NB4 (cell line): ENCODE measurements at regions not wholly inside any gene's neighbourhood (a gene's known extent, or its start where the extent isn't known, plus 50 kb on each side); places are given as distances from the start of the nearest gene placed in this dataset.
A peak's percentile ranks its signal among the peaks of the same experiment; 100 is the strongest.

ENCODE experiments used
- DNase-seq: peaks from one replicate; pipeline ENCODE4 v3.0.0; 2010; ENCODE audit warnings: low read depth
- H3K4me3 ChIP-seq: one replicate; pipeline ENCODE4 v1.5.1; 2011; ENCODE audit warnings: mild to moderate bottlenecking, low read depth, low read length, moderate library complexity
- MYC ChIP-seq: IDR thresholded peaks from 2 replicates; pipeline ENCODE4 v1.6.1; 2011; ENCODE audit warnings: low read depth, low read length
- POLR2A ChIP-seq: IDR thresholded peaks from 2 replicates; pipeline ENCODE4 v1.6.1; 2011; ENCODE audit warnings: mild to moderate bottlenecking; ENCODE audit not compliant: insufficient read length; ENCODE audit errors: extremely low read depth
- TF ChIP-seq, protein P1 (sequence below): IDR thresholded peaks from one replicate; pipeline ENCODE4 v1.5.1; 2012; ENCODE audit warnings: low read depth, low read length
- TF ChIP-seq, protein P2 (sequence below): IDR thresholded peaks from 2 replicates; pipeline ENCODE4 v1.6.1; 2011; ENCODE audit warnings: low read depth, low read length

DNA sequence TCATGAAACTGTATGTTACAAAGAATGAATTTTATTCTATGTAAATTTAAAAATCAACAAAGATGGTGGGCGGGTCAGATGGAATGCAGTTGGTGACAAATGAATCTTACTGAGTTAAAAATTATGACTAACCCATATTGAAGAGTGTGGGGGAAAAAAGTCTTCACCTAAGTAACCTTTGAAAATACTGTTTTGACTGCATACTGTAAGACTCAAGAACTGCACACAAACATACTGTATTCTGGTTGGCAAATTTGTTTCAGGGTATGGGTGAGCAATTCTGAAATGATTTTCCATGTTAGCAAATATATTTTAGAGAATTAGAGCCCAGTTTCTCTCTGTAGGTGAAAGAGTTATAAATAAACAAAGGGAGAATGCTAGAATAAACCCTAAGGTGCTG, 153.7 kb upstream of the KCNJ18 start:
- DNase-seq: no peak
- TF ChIP-seq MYC: no peak
- TF ChIP-seq, protein P1, sequence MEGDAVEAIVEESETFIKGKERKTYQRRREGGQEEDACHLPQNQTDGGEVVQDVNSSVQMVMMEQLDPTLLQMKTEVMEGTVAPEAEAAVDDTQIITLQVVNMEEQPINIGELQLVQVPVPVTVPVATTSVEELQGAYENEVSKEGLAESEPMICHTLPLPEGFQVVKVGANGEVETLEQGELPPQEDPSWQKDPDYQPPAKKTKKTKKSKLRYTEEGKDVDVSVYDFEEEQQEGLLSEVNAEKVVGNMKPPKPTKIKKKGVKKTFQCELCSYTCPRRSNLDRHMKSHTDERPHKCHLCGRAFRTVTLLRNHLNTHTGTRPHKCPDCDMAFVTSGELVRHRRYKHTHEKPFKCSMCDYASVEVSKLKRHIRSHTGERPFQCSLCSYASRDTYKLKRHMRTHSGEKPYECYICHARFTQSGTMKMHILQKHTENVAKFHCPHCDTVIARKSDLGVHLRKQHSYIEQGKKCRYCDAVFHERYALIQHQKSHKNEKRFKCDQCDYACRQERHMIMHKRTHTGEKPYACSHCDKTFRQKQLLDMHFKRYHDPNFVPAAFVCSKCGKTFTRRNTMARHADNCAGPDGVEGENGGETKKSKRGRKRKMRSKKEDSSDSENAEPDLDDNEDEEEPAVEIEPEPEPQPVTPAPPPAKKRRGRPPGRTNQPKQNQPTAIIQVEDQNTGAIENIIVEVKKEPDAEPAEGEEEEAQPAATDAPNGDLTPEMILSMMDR: no peak
- TF ChIP-seq, protein P2, sequence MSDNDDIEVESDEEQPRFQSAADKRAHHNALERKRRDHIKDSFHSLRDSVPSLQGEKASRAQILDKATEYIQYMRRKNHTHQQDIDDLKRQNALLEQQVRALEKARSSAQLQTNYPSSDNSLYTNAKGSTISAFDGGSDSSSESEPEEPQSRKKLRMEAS: no peak
- TF ChIP-seq POLR2A: no peak
- no peak overlapping the region for H3K4me3 ChIP-seq

DNA sequence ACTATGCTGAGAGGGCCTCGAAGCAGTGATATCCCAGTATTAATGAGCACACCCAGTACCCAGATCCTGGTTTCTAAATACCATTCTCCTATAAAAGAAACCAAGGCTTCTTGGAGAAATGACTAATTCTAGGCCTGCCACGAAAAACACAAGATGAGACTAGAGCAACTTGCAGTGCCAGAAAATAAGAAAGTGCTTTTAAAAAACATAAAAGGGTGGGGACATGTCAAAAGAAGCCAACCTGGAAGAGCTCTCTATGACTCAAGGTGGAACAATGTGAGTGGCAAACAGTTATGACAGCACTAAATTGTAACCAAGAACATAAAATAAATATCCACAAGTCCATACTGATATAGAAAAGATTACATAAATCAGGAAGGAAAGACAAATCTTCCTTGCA, 153.2 kb upstream of the KCNJ18 start:
- no peak overlapping the region for H3K4me3 ChIP-seq
- DNase-seq: no peak

DNA sequence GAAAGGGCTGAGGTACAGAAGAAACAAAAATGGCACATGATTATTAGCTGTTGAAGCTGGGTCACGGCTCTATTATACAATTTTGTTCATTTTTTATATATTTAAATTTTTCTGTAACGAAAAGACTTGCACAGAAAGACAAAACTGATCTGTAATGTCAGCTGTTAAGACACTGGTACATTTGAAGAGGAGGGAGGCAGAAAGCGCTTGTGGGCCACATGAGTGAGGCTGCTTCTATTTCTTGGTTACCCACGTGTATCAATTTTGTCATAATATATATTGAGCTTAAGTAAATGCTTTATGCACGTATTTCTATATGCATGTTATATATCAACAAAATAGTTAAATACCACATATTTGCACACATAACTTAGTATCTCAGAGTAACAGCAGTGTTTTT, 151.8 kb upstream of the KCNJ18 start:
- no peak for DNase-seq
- TF ChIP-seq POLR2A: no peak
- TF ChIP-seq, protein P1: no peak
- no peak for TF ChIP-seq MYC
- TF ChIP-seq, protein P2: no peak
- H3K4me3 ChIP-seq: no peak overlapping the region

More for the DNA sequence above, 153.2 kb upstream of the KCNJ18 start:
- TF ChIP-seq MYC (no peak), POLR2A (no peak)
- TF ChIP-seq, protein P2: no peak
- TF ChIP-seq, protein P1: no peak

DNA sequence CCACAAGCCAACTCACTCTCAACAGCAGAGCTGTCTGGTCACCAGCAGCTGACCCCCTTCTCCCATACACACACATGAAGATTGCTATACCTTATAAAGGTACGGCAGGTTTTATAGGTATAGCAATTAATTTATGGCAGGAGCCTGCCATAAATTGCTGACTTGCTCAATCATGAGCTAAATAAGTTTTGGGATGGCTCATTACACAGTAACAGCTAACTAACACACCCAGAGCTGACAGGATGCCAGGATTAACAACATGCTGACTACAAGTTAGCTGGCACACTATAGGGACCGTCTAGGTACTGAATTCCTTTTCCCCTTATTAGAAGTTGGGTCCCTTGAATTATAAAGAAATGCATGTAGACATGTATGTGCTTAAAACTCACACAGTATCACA, 150.3 kb upstream of the KCNJ18 start:
- no peak for DNase-seq

DNA sequence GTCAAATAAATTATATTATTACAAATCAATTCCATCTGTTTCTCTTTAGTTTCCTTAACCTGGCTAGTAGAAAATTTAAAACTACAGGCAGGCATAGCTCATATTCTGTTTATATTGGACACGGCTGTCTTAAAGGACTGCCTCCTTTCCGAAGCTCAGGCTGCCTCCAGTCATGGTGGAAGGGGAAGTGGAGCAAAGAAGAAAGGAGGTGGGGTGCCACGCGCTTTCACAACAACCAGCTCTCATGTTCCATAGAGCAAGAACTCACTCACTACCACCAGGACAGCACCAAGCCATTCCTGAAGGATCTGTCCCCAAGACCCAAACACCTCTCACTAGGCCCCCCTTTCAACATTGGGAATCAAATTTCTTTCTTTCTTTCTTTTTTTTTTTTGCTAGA, 149.3 kb upstream of the KCNJ18 start:
- peak; percentile 35 for DNase-seq
- TF ChIP-seq POLR2A (no peak), MYC (no peak)
- TF ChIP-seq, protein P2: no peak
- TF ChIP-seq, protein P1: no peak
- no peak overlapping the region for H3K4me3 ChIP-seq

More for the DNA sequence above, 150.3 kb upstream of the KCNJ18 start:
- TF ChIP-seq POLR2A (no peak), MYC (no peak)
- TF ChIP-seq, protein P1: no peak
- TF ChIP-seq, protein P2: no peak
- no peak overlapping the region for H3K4me3 ChIP-seq

DNA sequence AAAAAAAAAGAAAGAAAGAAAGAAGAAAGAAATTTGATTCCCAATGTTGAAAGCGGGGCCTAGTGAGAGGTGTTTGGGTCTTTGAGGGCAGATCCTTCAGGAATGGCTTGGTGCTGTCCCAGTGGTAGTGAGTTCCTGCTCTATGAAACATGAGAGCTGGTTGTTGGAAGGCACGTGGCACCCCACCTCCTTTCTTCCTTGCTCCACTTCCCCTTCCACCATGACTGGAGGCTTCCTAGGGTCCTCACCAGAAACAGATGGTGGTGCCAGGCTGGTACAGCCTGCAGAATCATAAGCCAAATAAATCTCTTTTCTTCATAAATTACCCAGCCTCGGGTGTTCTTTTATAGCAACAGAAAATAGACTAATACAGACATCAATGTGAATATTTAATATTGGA, 147.3 kb upstream of the KCNJ18 start:
- H3K4me3 ChIP-seq: no peak overlapping the region
- TF ChIP-seq, protein P2: peak; percentile 52
- TF ChIP-seq, protein P1: no peak
- DNase-seq: peak; percentile 20
